WTC11 (cell line): ENCODE measurements at regions not wholly inside any gene's neighbourhood (a gene's known extent, or its start where the extent isn't known, plus 50 kb on each side); places are given as distances from the start of the nearest gene placed in this dataset.

Experiments used
- CTCF ChIP-seq: fragments of 200-600 bp; IDR thresholded peaks from 2 replicates; pipeline ENCODE4 v1.8.0; 2022; ENCODE audit warnings: antibody characterized with exemption
- SMAD3 ChIP-seq: sonication (generic); formaldehyde crosslinking; IDR thresholded peaks from 2 replicates; pipeline ENCODE4 v1.8.0; 2022; ENCODE audit warnings: missing genetic modification reagents, mild to moderate bottlenecking, borderline replicate concordance
- STAT6 ChIP-seq: sonication (generic); formaldehyde crosslinking; conservative IDR thresholded peaks from 2 replicates; pipeline ENCODE4 v1.8.1; 2023; ENCODE audit warnings: mild to moderate bottlenecking, low read depth, missing genetic modification reagents, moderate library complexity
- ZNF281 ChIP-seq: sonication (generic); formaldehyde crosslinking; IDR thresholded peaks from 2 replicates; pipeline ENCODE4 v1.8.0; 2023; ENCODE audit warnings: mild to moderate bottlenecking, missing genetic modification reagents

GRCh38 chr5:110053205-110053604, 363.5 kb downstream of the MAN2A1 start:
- TF ChIP-seq SMAD3 (CRISPR knock-in tag) (no peak), CTCF (no peak), ZNF281 (no peak), STAT6 (CRISPR knock-in tag) (no peak)
